ENCODE measurements at regions not wholly inside any gene's neighbourhood (a gene's known extent, or its start where the extent isn't known, plus 50 kb on each side); places are given as distances from the start of the nearest gene placed in this dataset.

DNA sequence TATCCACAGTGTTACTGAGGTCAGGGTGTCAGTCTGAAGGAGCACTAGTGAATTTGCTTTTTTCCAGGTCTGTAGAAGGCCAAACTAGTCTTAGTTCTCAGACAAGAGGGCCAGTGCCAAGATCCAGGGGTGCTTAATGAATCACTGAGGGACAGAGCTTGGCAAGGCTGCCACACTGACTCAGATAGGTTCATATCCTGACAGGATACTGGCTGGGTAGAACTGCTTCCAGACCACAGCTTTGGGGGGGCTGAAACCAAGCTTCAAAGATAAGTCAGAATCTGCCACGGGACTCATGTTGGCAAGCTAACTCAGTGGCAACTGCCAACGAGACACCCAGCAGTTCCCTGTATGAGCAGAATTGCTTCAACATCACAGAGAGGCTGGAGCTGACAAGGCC, 1125.4 kb downstream of the EFNA5 start:
- in situ Hi-C loops (cut with MboI; ENCODE audit: low pct_unique_long_range_greater_than_20kb, low sequenced_read_pairs, unreplicated experiment) = no loop called here
- no peak for DNase-seq (ENCODE audit: low spot score)

GRCh38 chr5:106543330-106543729, 1127.4 kb downstream of the EFNA5 start:
- DNase-seq (ENCODE audit: low spot score) = no peak
- in situ Hi-C loops (cut with MboI; ENCODE audit: low pct_unique_long_range_greater_than_20kb, low sequenced_read_pairs, unreplicated experiment) = no loop called here
- TF ChIP-seq CTCF (IDR thresholded peaks at IDR 0.05; ENCODE audit: extremely low read depth, insufficient read depth, missing control alignments) = no peak

More for the DNA sequence above, 1125.4 kb downstream of the EFNA5 start:
- no peak for TF ChIP-seq CTCF (IDR thresholded peaks at IDR 0.05; ENCODE audit: extremely low read depth, insufficient read depth, missing control alignments)

DNA sequence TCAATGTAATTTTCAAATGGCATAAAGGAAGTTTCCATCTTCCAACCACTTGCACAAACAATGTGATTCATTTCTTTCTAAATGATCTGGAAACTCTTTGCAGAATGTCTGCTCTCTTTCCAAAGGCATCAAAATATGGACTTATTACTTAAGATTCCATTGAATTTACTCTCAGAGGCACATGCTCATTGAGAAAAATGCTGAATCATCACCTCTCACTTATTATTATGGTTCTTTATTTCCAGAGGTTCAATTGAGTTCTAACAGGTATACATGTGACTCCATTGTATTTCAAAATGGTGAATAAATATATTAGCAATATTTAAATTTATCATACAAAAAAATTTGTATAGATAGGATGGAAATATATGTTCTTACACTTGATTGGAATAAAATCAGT, 1140.6 kb downstream of the EFNA5 start:
- no peak for DNase-seq (ENCODE audit: low spot score)
- no peak for TF ChIP-seq CTCF (IDR thresholded peaks at IDR 0.05; ENCODE audit: extremely low read depth, insufficient read depth, missing control alignments)
- in situ Hi-C loops (cut with MboI; ENCODE audit: low pct_unique_long_range_greater_than_20kb, low sequenced_read_pairs, unreplicated experiment) = no loop called here

DNA sequence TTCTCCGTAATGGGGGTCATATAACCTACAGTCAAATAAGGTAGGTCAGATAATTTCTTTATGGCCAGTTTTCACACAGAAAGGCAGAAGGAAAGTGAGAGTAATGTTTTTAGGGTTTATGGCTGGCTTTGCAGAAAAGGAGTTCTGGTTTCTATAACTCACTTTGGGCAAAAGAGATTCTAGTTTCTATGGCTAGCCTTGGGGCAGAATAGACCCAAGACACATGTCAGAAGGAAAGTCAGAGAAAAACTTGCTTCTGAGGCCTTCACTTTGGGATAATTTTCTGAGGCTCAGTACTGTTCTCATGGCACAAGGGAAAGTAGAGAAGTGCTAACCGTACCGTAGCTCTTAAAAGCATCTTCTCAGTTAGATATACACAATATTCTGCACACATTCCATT, 1145.3 kb downstream of the EFNA5 start:
- DNase-seq (ENCODE audit: low spot score) = no peak
- no peak for TF ChIP-seq CTCF (IDR thresholded peaks at IDR 0.05; ENCODE audit: extremely low read depth, insufficient read depth, missing control alignments)
- in situ Hi-C loops (cut with MboI; ENCODE audit: low pct_unique_long_range_greater_than_20kb, low sequenced_read_pairs, unreplicated experiment) = no loop called here

- in situ Hi-C loops (cut with MboI; ENCODE audit: low pct_unique_long_range_greater_than_20kb, low sequenced_read_pairs, unreplicated experiment) = no loop called here
- DNase-seq (ENCODE audit: low spot score) = no peak
- TF ChIP-seq CTCF (IDR thresholded peaks at IDR 0.05; ENCODE audit: extremely low read depth, insufficient read depth, missing control alignments) = no peak
Observed at GRCh38 chr5:106523852-106524251, 1146.9 kb downstream of the EFNA5 start.

- DNase-seq (ENCODE audit: low spot score) = no peak
- TF ChIP-seq CTCF (IDR thresholded peaks at IDR 0.05; ENCODE audit: extremely low read depth, insufficient read depth, missing control alignments) = no peak
- in situ Hi-C loops (cut with MboI; ENCODE audit: low pct_unique_long_range_greater_than_20kb, low sequenced_read_pairs, unreplicated experiment) = no loop called here
Observed at GRCh38 chr5:106522296-106522695, 1148.4 kb downstream of the EFNA5 start.

- TF ChIP-seq CTCF (IDR thresholded peaks at IDR 0.05; ENCODE audit: extremely low read depth, insufficient read depth, missing control alignments) = no peak
- in situ Hi-C loops (cut with MboI; ENCODE audit: low pct_unique_long_range_greater_than_20kb, low sequenced_read_pairs, unreplicated experiment) = no loop called here
- no peak for DNase-seq (ENCODE audit: low spot score)
Observed at GRCh38 chr5:106521701-106522100, 1149.0 kb downstream of the EFNA5 start.
